Vagina (tissue), 2 donors: ENCODE measurements at regions not wholly inside any gene's neighbourhood (a gene's known extent, or its start where the extent isn't known, plus 50 kb on each side); places are given as distances from the start of the nearest gene placed in this dataset.

Experiments used
- DNase-seq, 2 donors: peaks; one replicate each; pipeline ENCODE4 v3.0.0-alpha.2; 2017; ENCODE audit errors: extremely low spot score in 2 of 2
- H3K27ac ChIP-seq: fragments of 200-600 bp; sonication (generic); one replicate; pipeline ENCODE4 v1.5.1; 2019
- H3K27me3 ChIP-seq: fragments of 200-600 bp; sonication (generic); one replicate; pipeline ENCODE4 v1.5.1; 2019
- H3K36me3 ChIP-seq, 2 donors: fragments of 200-600 bp; sonication (generic); one replicate each; pipeline ENCODE4 v1.5.1; 2017 to 2019
- H3K4me1 ChIP-seq: fragments of 200-600 bp; sonication (generic); one replicate; pipeline ENCODE4 v1.5.1; 2019
- H3K4me3 ChIP-seq, 2 donors: fragments of 200-600 bp; sonication (generic); 1 replicate in 1 of 2; 2 replicates in 1 of 2; pipeline ENCODE4 v1.5.1; 2016 to 2019
- H3K9me3 ChIP-seq: fragments of 200-600 bp; sonication (generic); one replicate; pipeline ENCODE4 v1.5.1; 2019
- CTCF ChIP-seq, 3 experiments: fragments of 450-650 bp in 2 of 3; fragments of 200-600 bp in 1 of 3; sonication (generic) in 1 of 3; IDR thresholded peaks; one replicate each; pipeline ENCODE4 v1.5.1; 2017 to 2019; ENCODE audit warnings: antibody characterized with exemption in 3 of 3, mild to moderate bottlenecking in 2 of 3, moderate library complexity in 2 of 3
- POLR2A ChIP-seq, 2 donors: fragments of 450-650 bp; IDR thresholded peaks; one replicate each; pipeline ENCODE4 v1.6.1; 2017; ENCODE audit warnings: antibody characterized with exemption in 2 of 2, mild to moderate bottlenecking in 2 of 2, moderate library complexity in 2 of 2
- POLR2AphosphoS5 ChIP-seq, 2 donors: sonication (generic); formaldehyde crosslinking; IDR thresholded peaks; one replicate each; pipeline ENCODE4 v1.9.0; 2017; ENCODE audit warnings: antibody characterized with exemption in 2 of 2, mild to moderate bottlenecking in 2 of 2, low read depth in 1 of 2; ENCODE audit not compliant: insufficient read depth in 1 of 2
- intact Hi-C: fragments of 100-400 bp; cut with DNase I; formaldehyde crosslinking; loops from one replicate; pipeline ENCODE4 v1.15.1; 2023

GRCh38 chr4:38359113-38359512 lies 304.9 kb upstream of the KLF3 start:
- intact Hi-C loops = no loop called here
- no peak for DNase-seq
- Histone ChIP-seq H3K4me1 (peaks cover 4% of the 10 kb centered on the region), H3K4me3 (no peak overlapping the region), H3K27ac (no peak overlapping the region), H3K36me3 (no peaks in the 10 kb centered on the region), H3K9me3 (no peaks in the 10 kb centered on the region), H3K27me3 (no peaks in the 10 kb centered on the region)
- TF ChIP-seq CTCF (IDR thresholded peaks at IDR 0.05) = no peak
- no peak for TF ChIP-seq POLR2AphosphoS5 (IDR thresholded peaks at IDR 0.05; ENCODE audit: insufficient read depth in 1 of 2, low read depth in 1 of 2)
- TF ChIP-seq POLR2A (IDR thresholded peaks at IDR 0.05) = no peak

GRCh38 chr4:38360201-38360600 lies 303.8 kb upstream of the KLF3 start:
- H3K9me3 ChIP-seq = no peaks in the 10 kb centered on the region
- H3K4me3 ChIP-seq = no peak overlapping the region
- H3K27me3 ChIP-seq = no peaks in the 10 kb centered on the region
- no peak overlapping the region for H3K27ac ChIP-seq
- H3K36me3 ChIP-seq = no peaks in the 10 kb centered on the region
- no peak for TF ChIP-seq POLR2A (IDR thresholded peaks at IDR 0.05)
- no peak for TF ChIP-seq CTCF (IDR thresholded peaks at IDR 0.05)
- DNase-seq = no peak
- intact Hi-C loops = no loop called here
- H3K4me1 ChIP-seq = peaks cover 12% of the 10 kb centered on the region

- no peak for TF ChIP-seq POLR2A (IDR thresholded peaks at IDR 0.05)
- no peak for TF ChIP-seq POLR2AphosphoS5 (IDR thresholded peaks at IDR 0.05; ENCODE audit: insufficient read depth in 1 of 2, low read depth in 1 of 2)
- no peak for TF ChIP-seq CTCF (IDR thresholded peaks at IDR 0.05)
- DNase-seq = no peak
- no peak overlapping the region for H3K4me3 ChIP-seq
- H3K27ac ChIP-seq = no peak overlapping the region
- intact Hi-C loops = no loop called here
- no peaks in the 10 kb centered on the region for H3K36me3 ChIP-seq
- H3K4me1 ChIP-seq = peaks cover 46% of the 10 kb centered on the region
- no peaks in the 10 kb centered on the region for H3K27me3 ChIP-seq
- no peaks in the 10 kb centered on the region for H3K9me3 ChIP-seq
Observed at GRCh38 chr4:38364383-38364963, 299.5 kb upstream of the KLF3 start.

GRCh38 chr4:38365261-38365660 lies 298.7 kb upstream of the KLF3 start:
- H3K9me3 ChIP-seq = no peaks in the 10 kb centered on the region
- DNase-seq = no peak
- H3K4me3 ChIP-seq = no peak overlapping the region
- intact Hi-C loops = no loop called here
- no peaks in the 10 kb centered on the region for H3K36me3 ChIP-seq
- TF ChIP-seq POLR2A (IDR thresholded peaks at IDR 0.05) (no peak), CTCF (IDR thresholded peaks at IDR 0.05) (no peak), POLR2AphosphoS5 (IDR thresholded peaks at IDR 0.05; ENCODE audit: insufficient read depth in 1 of 2, low read depth in 1 of 2) (peak in 1 of 2 donors; percentile 47)
- H3K4me1 ChIP-seq = peaks cover 42% of the 10 kb centered on the region
- peak overlapping the region; percentile 37 for H3K27ac ChIP-seq
- no peaks in the 10 kb centered on the region for H3K27me3 ChIP-seq

GRCh38 chr4:38365748-38366310 lies 298.2 kb upstream of the KLF3 start:
- Histone ChIP-seq H3K4me1 (peaks cover 42% of the 10 kb centered on the region), H3K27ac (peak overlapping the region; percentile 37), H3K9me3 (no peaks in the 10 kb centered on the region), H3K4me3 (no peak overlapping the region), H3K36me3 (no peaks in the 10 kb centered on the region), H3K27me3 (no peaks in the 10 kb centered on the region)
- intact Hi-C loops = no loop called here
- no peak for DNase-seq
- TF ChIP-seq CTCF (IDR thresholded peaks at IDR 0.05) = no peak
